Sigmoid colon (tissue), 4 donors: ENCODE measurements at regions not wholly inside any gene's neighbourhood (a gene's known extent, or its start where the extent isn't known, plus 50 kb on each side); places are given as distances from the start of the nearest gene placed in this dataset.

Experiments
- CTCF ChIP-seq, 4 experiments: fragments of 450-650 bp in 3 of 4; fragments of 200-600 bp in 1 of 4; IDR thresholded peaks; one replicate each; pipeline ENCODE4 v1.5.1; 2016 to 2019; ENCODE audit warnings: antibody characterized with exemption in 4 of 4, mild to moderate bottlenecking in 3 of 4, moderate library complexity in 2 of 4
- EP300 ChIP-seq, 4 donors: sonication (generic); formaldehyde crosslinking; IDR thresholded peaks; one replicate each; pipeline ENCODE4 v1.6.1; 2017; ENCODE audit warnings: antibody characterized with exemption in 4 of 4
- POLR2A ChIP-seq, 2 donors: fragments of 450-650 bp; IDR thresholded peaks; one replicate each; pipeline ENCODE4 v1.6.1; 2016; ENCODE audit warnings: antibody characterized with exemption in 2 of 2, mild to moderate bottlenecking in 2 of 2, moderate library complexity in 2 of 2

GRCh38 chr1:22366346-22366745 is 85.3 kb upstream of the ZBTB40 start:
- TF ChIP-seq CTCF (IDR thresholded peaks at IDR 0.05), result no peak
- no peak for TF ChIP-seq EP300 (IDR thresholded peaks at IDR 0.05)
- no peak for TF ChIP-seq POLR2A (IDR thresholded peaks at IDR 0.05)
